NB4 (cell line): ENCODE measurements at regions not wholly inside any gene's neighbourhood (a gene's known extent, or its start where the extent isn't known, plus 50 kb on each side); places are given as distances from the start of the nearest gene placed in this dataset.

Experiments
- CTCF ChIP-seq: IDR thresholded peaks from one replicate; pipeline ENCODE4 v1.5.1; 2012; ENCODE audit warnings: low read depth, low read length
- POLR2A ChIP-seq: IDR thresholded peaks from 2 replicates; pipeline ENCODE4 v1.6.1; 2011; ENCODE audit warnings: mild to moderate bottlenecking; ENCODE audit not compliant: insufficient read length; ENCODE audit errors: extremely low read depth

GRCh38 chr2:175468431-175469098, 287.1 kb upstream of the ATP5MC3 start:
- no peak for TF ChIP-seq CTCF
- TF ChIP-seq POLR2A: no peak
